NCI-H510A treated with DMSO at 0.1 percent for 48 hours (cell line): ENCODE measurements at regions not wholly inside any gene's neighbourhood (a gene's known extent, or its start where the extent isn't known, plus 50 kb on each side); places are given as distances from the start of the nearest gene placed in this dataset.
"Not testable (repeated sequence)": the region's sequence is repeated elsewhere in the genome, so short reads cannot be mapped to it uniquely, and the experiment has no call there.

Experiments
- DNase-seq: peaks from one replicate; lab custom pipeline; 2025; lab: John Stamatoyannopoulos, UW

DNA sequence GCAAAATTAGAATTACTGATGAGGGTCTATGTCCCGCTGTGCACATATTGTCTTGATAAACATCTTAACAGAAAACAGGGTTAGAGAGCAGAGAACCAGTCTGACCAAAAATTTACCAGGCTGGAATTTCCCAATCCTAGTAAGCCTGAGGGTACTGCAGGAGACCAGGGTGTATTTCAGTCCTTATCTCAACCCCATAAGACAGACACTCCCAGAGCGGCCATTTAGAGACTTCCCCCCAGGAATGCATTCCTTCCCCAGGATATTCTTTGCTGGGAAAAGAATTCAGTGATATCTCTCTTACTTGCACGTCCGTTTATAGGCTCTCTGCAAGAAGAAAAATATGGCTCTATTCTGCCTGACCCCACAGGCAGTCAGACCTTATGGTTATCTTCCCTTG is 101.4 kb upstream of the FAM3C start:
- not testable (repeated sequence) for DNase-seq

DNA sequence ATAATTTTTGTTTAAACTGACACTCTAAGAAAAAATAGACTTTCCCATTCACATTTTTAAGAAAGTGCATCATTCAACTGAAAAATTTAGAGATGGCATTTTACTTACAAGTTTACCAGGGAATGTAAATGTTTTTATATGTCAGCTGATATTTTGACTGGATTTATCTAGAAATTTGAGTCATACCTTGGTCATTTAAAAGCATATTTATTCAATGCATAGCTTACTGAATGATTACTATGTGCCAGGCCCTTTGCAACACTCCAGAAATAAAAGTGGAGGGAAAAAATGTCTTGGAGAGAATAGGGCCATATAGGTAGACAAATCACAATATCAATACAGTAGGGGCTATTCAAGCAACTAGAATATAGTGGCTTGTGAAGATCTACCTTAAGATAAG is 98.4 kb upstream of the FAM3C start:
- DNase-seq: no peak

DNA sequence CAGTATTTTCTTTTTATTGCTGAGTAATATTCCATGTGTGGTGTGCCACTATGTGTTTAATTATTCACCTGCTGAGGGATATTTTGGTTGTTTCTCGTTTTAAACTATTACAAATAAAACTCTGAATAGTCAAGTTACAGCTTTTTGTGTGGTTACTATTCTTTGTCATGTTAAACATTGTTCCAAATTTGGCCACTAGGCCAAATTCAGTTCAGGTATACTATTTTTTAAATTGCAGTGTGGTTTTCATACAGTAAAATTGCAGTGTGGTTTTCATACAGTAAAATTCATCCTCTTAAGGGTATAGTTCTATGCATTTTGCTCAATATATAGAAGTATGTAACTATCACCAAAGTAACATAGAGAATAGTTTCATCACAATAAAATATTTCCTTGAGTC is 97.4 kb upstream of the FAM3C start:
- DNase-seq: no peak

DNA sequence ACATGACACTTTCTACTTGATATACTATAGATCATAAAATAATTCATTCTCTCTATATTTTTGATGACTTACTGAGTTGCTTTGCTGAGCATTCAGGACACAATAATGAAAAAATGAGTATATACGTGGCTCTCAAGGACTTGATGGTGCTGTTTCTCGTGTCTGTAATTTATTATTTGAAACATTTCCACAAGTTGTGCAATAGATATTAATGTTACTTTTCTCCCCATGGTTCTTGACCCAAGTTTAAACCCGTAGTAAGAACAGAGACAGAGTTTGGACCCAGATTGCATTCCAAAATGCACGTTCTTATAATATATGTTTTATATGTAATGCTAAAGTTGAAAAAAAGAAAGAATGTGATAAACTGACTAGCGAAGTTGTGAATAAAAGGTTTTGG is 94.2 kb upstream of the FAM3C start:
- DNase-seq: no peak

DNA sequence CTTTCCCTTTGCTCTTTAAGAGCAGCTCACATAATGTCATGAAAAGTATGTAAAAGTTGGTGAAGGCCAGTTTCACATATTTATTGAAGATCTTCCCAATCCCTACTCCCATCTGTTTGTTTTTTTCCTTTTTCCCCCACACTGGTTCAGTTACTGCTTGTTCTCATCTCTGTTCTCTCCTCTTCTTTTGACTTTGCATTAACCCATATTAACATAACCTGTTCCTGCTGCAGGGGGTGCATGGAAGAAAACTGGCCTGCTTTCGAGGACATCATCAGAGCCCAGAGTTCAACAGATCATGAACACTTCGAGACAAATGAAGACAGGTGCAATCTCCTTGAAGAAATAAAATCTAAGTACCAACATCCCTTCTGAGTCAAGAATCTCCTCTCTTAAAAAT is 93.3 kb upstream of the FAM3C start:
- no peak for DNase-seq

DNA sequence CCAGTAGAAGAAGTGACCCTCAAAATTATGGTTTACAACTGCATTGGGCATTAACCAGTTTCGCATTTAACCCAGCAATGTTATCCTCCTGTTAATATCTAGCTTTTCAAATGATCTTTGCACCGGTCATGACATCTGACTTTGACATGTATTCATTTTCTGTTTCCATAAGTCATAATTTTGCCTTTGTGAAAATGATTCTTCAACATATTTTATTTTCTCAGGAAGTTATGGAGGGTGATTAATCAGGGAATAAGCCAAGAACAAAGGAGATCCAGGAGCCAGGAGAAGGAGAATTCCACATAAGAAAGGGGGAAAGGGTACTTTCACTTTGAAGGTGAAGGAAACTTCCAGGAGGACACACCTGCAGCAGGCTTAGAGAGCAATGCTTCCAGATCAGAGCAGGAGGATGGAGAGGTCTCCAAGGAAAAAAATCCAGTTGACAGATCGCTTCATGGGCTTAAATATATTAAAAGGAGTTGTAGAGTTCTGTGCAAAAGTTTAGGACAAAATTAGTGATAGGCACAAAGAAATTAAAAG is 92.1 kb upstream of the FAM3C start:
- no peak for DNase-seq

DNA sequence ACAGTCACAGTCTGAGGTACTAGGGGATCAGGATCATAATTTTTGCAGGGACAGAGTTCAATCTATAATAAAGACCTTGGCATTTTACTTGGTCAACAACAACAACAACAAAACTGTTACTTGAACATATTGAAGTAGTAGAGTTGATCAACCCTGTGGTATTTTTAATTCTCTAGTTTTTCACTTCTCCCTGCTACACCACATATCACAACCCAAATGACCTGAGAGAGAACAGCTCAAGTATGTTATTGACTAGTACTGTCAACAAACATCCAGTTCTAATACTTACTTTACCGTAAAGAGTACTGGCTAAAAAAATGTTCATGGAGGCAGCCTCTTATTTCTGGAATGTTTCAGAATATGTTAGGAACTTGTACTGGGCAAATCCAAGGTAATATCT is 90.5 kb upstream of the FAM3C start:
- DNase-seq: no peak

DNA sequence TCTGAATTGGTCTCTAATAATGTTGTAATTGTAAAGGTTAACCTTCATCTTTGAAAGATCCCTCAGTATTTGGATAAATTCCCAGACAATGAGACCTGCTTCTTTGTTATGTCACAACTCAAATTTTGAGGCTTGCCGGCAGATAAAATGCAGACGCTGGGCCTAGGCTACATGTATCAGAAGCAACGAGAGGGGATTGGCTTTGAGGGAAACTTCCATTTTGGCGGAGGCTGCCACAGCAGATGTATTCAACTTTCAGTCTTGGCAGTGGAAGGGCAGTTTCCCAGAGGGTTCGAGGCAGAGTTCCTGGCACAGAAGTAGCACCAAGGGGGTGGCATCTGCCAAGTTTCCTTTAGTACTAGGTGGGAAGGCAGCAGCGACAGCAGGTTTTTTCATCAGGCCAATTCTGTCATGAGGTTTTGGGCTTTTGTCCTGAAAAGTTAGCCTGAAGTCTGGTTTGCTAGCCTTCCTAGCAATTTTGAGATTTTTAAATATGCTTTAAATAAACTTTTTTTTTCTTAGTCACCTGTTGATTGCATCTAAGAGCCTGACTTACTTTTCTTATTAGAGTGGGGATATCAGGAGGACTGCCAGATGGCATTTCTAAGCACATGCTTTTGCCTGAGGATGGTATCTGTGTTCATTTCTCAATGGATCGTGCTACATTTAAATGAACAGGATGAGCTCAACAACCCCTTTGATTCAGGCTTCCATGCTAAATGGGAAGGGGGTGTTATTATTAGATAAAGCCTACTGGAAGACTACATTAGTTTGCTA is 89.5 kb upstream of the FAM3C start:
- no peak for DNase-seq

DNA sequence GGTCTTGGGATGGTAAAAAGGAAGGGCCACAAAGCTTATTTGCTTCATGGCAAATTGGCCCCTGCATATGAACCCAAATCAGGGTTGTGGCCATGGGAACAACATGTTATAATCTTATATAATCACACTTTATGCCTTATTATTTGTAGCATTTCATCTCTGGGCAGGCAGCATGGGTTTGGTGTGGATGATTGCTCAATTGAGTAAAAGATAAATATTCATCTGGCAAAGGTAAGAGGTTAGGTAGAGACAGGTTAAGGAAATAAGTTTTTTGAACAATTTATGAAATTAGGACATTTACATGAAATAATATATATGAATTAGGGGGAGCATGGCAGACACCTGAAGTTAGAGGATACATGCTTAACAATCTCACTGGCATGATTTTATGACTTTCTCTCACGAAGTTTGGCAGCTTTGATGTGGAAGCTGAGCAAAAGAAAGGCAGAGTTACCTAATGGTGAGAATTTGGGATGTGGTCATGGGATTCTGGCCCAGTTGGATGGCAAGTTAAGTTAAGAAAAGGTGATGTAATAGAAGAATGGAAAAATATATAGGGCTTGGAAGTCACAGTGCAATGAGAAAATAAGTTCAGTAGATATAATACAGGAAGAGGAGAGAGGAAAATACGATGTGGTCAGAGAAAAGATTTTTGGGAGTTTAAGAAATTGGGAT is 88.1 kb upstream of the FAM3C start:
- no peak for DNase-seq

DNA sequence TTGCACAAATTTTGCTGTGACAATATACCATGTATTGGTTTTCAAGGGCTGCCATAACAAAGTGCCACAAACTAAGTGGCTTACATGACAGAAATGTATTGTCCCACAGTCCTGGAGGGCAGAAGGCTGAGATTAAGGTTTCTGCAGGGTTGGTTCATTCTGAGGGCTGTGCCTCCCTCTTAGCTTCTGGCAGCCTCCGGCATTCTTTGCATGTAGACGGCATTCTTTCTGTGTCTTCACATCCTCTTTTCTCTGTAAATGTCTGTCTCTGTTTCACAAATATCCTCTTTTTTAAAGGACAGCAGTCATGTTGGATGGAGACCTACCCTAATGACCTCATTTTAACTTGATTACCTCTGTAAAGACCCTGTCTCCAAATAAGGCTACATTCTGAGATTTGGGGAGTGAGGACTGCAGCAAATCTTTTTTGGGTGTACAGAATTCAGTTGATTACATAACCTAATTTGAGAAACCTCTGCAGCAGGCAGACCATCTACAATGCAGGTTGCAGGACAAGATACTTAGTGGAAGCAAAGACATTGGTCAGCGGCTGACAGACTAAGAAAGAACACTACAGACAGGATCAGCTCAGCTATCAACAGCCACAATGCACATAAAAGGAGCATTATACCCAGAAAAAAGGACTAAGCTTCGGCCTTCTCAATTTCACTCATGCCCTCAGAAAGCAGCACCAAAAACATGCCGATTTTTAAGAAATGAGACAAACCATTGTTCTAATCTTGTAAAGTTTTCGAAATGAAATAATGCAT is 84.6 kb upstream of the FAM3C start:
- DNase-seq: no peak

DNA sequence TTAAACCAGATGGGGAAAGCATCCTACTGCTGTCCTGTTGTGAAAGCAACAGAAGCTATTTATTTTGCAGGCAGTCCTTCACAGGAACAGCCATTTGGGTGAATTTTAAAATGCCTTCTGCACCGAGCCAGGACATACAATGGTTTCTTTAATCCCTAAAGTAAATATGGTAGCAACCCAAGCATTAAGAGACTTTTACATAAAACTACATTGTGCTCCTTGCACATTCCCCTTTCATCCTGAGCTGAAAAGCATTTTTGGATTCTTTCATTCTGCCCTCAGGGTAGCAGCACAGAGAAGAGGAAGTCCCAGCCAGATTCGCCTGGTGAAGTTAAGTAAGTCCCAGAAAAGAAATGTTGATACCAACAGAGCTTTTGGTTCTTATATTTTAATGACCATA is 84.0 kb upstream of the FAM3C start:
- no peak for DNase-seq

DNA sequence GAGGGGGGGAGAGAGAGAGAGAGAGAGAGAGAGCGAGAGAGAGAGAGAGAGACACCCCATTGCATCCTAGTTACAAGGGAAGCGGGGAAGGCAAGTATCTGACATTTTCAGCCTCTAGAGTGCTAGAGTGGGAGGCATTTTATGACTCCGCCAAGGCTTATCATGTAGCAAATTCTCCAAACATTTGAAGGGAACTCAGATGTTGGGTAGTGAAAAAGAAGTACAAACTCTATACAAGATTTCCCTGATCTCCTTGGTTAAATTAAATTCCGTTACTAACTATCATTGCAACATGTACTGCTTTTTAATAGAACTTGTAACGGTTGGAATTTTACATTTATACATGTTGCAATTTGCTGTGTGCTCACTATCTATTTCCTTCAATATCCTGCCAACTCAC is 83.4 kb upstream of the FAM3C start:
- no peak for DNase-seq

DNA sequence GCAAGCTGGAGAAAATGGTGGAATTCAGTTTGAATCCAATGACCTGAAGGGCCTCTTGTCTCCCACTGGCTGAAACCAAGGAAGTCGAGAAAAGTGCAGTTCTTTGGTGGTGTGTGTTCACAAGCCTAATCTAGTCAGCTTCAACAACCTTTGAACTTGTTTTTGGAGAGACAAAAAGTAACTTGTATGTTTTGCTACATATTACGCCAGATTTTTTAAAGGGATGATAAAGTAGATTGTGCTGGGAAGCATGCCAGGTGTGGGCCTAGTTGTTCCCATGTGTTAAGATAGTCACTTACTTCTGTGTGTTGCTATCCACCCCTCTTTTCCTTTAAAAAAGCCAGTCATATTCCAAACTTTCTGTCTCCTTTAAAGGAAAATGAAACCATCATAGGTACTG is 79.7 kb upstream of the FAM3C start:
- no peak for DNase-seq

DNA sequence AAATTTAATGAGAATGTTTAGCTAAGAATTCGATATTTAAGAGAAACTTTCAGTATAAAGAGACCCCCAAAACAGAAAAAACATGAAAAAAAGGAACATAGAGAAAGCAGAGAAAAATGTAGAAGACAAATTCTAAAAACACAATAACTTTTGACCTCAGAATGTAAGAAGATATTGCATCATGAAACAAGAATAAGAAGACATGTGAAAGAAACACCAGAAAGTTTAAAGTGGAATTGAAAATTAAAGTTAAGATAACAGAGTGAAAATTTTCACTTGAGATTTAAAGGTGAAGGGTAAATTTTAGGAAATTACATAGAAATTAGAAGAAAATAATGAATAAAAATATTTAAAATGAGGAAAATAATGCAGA is 78.2 kb upstream of the FAM3C start:
- DNase-seq: no peak

DNA sequence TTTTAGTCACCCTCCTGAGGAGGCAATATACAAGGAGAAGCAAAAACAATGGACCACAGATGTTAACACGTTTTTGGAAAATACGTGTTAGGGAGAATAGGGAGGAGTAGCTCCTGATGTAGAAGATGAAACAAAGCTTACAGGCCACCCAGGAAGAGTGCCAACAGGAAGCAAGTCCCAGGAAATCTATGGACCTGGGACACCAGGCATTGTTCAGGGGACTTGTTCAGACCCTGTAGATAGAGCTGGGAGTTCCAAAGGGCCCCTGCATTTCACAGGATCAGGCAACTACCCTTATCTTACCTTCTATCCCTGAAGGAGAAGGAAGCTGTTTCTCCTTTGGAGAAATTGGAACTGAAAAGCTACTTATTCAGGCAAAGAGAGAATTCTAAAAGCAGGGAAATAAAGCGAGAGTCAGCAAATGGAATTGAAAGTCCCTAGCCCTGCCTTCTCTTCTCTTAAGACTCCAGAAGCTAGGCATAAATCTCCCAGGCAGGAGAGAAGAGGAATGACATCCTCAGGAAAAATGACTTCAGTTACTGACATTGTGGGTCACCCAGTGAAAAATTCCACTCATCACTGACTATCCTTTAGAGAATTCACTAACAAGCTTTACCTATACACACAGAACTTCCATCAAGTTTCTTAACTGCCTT is 77.7 kb upstream of the FAM3C start:
- no peak for DNase-seq

DNA sequence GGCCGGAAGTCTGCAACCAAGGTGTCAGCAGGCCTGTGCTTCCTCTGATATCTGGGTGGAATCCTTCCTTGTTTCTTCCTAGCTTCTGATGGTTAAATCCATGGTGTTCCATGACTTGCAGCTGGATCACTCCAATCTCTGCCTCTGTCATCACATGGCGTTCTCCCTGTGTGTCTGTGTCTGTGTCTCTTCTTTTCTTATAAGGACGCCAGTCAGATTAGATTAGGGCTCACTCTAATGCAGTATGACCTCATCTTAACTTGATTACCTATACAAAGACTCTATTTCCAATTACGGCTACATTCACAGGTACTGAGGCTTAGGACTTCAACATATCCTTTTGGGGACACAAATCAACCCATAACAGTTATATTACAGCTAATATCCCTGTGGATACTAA is 70.3 kb upstream of the FAM3C start:
- no peak for DNase-seq

DNA sequence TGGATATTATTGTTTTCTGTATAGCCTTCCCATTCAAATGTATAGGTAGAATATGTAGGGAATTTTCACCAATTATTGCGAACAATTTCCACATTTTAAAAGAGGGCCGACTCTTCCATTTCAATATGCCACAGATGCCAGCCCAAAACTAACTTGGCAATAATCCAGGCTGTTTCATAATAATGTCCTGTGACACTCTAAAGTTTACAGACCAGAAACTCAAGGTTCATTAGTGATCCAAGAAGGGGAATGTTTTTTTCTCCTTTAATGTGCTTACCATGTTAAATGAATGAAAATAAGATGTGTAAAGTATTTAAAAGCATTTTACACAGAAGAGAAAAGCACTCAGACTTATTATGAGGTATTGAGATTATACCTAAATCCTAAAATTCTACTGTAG is 63.0 kb upstream of the FAM3C start:
- no peak for DNase-seq

DNA sequence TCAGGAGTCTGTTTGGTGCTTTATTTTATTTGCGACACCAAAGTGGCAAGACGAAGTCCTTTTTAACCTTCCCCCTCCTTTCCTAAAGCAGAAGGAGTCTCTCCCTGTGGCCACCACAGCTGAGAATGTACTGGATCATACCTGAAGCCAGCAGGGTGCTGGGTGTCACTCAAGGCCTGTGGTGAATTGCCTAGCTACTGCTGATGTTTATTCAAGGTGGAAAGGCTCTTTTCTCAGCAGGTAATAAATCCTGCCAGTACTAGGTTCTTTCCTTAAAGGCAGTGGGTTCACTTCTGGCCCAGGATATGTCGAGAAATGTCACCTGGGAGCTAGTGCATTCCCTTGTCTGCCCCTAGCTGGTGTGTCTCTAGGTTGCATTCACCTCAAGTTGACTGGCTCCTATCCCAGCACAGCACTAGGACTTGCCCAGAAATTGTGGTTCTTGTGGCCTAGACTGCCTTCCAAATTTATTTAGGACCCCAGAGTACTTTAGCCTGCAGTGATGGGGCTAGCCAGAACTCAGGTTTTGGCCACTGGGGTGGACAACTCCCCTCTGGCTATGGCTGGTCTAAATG is 60.8 kb upstream of the FAM3C start:
- DNase-seq: no peak

DNA sequence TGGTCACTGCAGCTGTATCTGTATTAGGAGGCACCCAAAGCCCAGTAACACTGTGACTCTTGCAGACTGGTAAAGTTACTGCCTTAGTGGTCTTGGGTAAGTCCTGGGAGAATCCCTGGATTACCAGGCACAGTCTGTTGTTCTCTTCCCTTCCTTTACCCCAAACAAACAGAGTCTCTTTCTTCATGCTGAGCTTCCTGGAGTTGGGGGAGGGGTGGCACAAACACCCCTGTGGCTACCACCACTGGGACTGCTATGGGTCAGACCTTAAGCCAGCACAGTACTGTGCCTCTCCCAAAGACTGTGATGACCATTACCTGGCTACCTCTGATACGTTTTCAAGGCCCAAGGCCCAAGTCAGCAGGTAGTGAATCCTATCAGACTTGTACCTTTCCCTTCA is 59.9 kb upstream of the FAM3C start:
- DNase-seq: no peak

DNA sequence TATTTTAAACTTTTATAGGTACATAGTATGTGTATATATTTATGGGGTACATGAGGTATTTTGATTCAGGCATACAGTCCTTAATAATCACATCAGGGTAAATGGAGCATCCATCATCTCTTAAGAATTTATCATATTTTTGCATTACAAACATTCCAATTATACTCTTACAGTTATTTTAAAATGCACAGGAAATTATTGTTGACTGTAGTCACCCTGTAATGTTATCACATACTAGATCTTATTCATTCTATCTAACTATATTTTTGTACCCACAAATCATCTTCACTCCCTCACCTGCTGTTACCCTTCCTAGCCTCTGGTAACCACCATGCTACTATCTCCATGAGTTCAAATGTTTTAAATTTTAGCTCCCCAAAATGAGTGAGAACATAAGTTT is 56.3 kb upstream of the FAM3C start:
- DNase-seq: no peak

DNA sequence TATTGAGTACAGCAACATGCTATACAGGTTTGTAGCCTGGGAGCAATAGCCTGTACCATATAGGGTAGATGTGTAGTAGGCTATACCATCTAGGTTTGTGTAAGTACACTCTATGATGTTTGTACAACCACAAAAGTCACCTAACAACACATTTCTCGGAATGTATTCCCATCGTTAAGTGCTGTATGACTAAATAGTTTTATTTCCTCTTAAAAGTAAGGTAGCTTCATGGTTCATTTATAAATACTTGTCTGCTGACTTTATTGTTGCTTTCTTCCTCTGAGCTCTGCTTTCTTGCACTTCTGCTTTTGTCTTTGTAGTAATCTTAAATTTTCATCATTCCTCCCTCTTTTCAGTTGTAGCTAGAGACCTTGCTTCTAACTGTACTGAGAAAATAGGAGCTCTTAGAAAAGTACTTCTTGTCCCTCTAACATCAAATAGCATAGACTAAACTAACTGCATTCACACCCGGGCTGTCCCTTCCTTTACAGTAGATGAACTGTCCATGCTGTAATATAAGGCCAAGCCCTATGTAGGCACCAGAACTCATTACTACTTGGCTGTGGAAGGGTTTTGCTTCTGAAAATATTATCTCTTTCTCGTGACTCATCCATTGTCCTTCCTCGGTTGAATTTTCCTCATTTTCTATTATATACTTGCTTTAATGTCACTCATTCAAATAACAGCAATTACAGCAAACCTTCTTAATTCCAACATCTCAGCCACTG is 55.4 kb upstream of the FAM3C start:
- DNase-seq: no peak
